WI38 (cell line): ENCODE measurements at regions not wholly inside any gene's neighbourhood (a gene's known extent, or its start where the extent isn't known, plus 50 kb on each side); places are given as distances from the start of the nearest gene placed in this dataset.

ENCODE experiments used
- H3K4me3 ChIP-seq: 2 replicates; pipeline ENCODE4 v1.5.1; 2011; ENCODE audit warnings: low read depth, mild to moderate bottlenecking, control low read depth, low read length
- CTCF ChIP-seq: IDR thresholded peaks from 2 replicates; pipeline ENCODE4 v1.5.1; 2012; ENCODE audit warnings: low read depth, mild to moderate bottlenecking, control low read depth, low read length

- no peak overlapping the region for H3K4me3 ChIP-seq
- TF ChIP-seq CTCF, result no peak
Measured at GRCh38 chr20:11692567-11692966, 225.1 kb upstream of the BTBD3 start.

GRCh38 chr20:11694467-11694866 lies 223.2 kb upstream of the BTBD3 start:
- no peak for TF ChIP-seq CTCF
- H3K4me3 ChIP-seq, result no peak overlapping the region

GRCh38 chr20:11697055-11697454 lies 220.6 kb upstream of the BTBD3 start:
- no peak overlapping the region for H3K4me3 ChIP-seq
- TF ChIP-seq CTCF, result no peak

GRCh38 chr20:11697646-11698045 lies 220.0 kb upstream of the BTBD3 start:
- H3K4me3 ChIP-seq, result no peak overlapping the region
- TF ChIP-seq CTCF, result no peak

GRCh38 chr20:11698124-11698523 lies 219.6 kb upstream of the BTBD3 start:
- H3K4me3 ChIP-seq, result no peak overlapping the region
- no peak for TF ChIP-seq CTCF

- H3K4me3 ChIP-seq, result no peak overlapping the region
- TF ChIP-seq CTCF, result no peak
Measured at GRCh38 chr20:11700831-11701230, 216.9 kb upstream of the BTBD3 start.

- TF ChIP-seq CTCF, result no peak
- no peak overlapping the region for H3K4me3 ChIP-seq
Measured at GRCh38 chr20:11702721-11703518, 214.8 kb upstream of the BTBD3 start.
